ENCODE measurements at regions not wholly inside any gene's neighbourhood (a gene's known extent, or its start where the extent isn't known, plus 50 kb on each side); places are given as distances from the start of the nearest gene placed in this dataset.

- TF ChIP-seq RAD21 (IDR thresholded peaks at IDR 0.05; ENCODE audit: low read depth) (no peak), MAX (IDR thresholded peaks at IDR 0.05) (no peak), FOXM1 (IDR thresholded peaks at IDR 0.05; ENCODE audit: borderline replicate concordance, low read depth) (no peak), ZBTB7A (IDR thresholded peaks at IDR 0.05; ENCODE audit: low read depth) (no peak), NFIC (IDR thresholded peaks at IDR 0.05) (no peak), YY1 (IDR thresholded peaks at IDR 0.05; ENCODE audit: low read depth) (no peak)
These were observed 476.5 kb upstream of the TBX3 start for GRCh38 chr12:115160271-115161128.
